NCI-H2029 treated with DMSO at 0.1 percent for 48 hours (cell line): ENCODE measurements at regions not wholly inside any gene's neighbourhood (a gene's known extent, or its start where the extent isn't known, plus 50 kb on each side); places are given as distances from the start of the nearest gene placed in this dataset.
A peak's percentile ranks its signal among the peaks of the same experiment; 100 is the strongest.

ENCODE experiments used
- DNase-seq: peaks from one replicate; lab custom pipeline; 2025; lab: John Stamatoyannopoulos, UW

DNA sequence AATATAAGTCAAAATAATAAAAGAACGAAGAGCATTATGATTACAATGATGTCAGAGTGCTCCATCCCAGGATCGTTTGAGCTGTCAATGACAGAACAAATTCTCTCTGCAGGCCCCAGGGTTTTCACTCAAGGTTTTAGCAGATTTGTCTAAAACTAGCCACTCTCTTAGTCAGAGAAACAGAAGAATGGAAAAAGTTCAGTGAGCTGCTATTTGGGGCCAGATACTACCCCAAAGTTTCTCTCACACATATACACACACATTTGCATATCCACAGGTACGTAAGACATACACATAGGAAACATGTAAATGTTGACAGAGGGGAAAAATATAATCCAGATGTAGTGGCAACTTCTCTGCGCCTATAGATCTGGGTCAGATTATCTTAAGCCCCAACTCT is 76.3 kb upstream of the SEMA6A start:
- DNase-seq, result no peak

DNA sequence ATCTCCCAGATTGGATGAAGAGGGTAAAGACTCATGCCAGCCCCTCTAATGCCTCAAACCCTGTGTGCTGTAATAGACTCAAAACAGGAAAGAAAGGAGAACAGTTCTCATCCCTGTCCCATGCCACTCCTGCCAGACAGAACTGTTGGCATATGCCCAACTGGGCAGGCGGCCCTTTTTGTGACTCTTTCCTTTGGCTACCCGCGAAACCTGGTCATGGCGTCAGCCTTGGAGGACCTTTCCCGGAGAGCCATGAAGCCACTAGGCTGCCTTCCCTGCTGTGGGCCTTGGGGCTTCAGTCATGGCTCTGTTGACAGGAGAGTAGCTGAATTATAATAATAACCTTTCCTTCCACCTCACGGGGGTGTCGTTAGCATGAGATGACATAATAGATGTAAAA is 75.9 kb upstream of the SEMA6A start:
- DNase-seq, result no peak

GRCh38 chr5:116646611-116647289 is 72.1 kb upstream of the SEMA6A start:
- DNase-seq, result no peak

GRCh38 chr5:116645627-116646026 is 71.0 kb upstream of the SEMA6A start:
- no peak for DNase-seq

GRCh38 chr5:116640236-116640635 is 65.6 kb upstream of the SEMA6A start:
- DNase-seq, result no peak

DNA sequence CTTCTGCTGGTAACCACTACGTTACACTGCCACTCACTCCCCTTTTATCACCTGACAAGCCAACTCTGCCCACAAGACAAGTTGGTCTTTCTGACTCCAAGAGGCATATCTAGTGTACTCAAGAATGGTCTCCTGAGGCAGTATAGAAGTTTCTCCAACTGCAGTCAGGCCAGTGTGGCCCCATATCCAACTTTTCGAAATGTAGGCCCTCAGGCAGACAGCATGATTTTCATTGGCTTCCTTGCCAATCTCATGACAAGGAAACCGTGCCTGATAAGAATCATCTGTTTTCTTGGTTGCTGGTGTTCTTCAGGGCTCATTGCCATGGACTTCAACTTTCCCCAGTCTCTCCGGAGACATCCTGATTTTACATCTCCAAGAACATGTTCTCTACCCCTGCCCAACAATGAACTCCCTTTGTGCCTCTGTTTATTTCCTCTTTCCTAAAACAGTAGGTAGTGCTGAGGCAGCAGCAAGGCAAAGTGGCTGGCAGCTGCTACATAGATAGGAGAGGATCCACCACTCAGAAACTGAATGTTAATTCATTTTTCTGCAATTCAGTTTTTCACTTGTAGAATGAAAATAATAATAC is 62.6 kb upstream of the SEMA6A start:
- no peak for DNase-seq

DNA sequence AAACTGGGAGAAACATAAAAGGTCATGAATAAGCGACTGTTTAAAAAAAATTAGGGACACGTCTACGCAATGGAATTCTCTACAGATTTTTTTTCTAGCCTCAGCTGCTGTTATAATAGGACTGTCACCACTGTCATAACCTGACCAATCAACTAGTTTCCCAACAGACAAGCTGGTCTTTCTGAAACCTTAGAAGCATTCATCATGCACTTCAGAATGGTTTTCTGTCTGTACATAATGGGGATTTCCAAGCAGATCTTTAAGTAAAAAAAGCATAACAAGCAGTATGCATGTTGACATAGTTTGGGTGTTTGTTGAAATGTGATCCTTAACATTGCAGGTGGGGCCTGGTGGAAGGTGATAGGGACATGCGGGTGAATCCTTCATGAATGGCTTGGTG is 58.3 kb upstream of the SEMA6A start:
- DNase-seq, result peak; percentile 10

- no peak for DNase-seq
Observed at GRCh38 chr5:116631147-116631546, 56.5 kb upstream of the SEMA6A start.

DNA sequence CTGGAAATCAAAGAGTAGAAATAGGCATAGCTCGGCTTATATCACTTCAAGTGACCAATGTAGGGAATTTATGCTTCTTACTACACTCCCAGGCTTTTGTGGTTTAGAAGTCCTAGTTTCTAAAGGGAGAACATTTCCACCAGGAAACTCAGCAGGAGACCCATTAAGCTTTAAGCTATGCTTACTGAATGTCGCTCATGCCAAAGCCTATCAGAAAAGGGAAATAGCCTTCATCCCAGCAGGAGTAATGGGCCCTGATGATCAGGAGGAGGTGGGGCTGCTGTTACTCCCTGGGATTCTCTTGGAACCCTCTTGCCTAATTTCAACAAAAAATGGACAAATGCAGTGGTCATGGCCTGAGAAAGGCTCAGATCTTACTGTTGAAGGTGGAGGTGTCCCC is 54.5 kb upstream of the SEMA6A start:
- DNase-seq, result no peak

GRCh38 chr5:116626945-116627679 is 52.5 kb upstream of the SEMA6A start:
- no peak for DNase-seq

DNA sequence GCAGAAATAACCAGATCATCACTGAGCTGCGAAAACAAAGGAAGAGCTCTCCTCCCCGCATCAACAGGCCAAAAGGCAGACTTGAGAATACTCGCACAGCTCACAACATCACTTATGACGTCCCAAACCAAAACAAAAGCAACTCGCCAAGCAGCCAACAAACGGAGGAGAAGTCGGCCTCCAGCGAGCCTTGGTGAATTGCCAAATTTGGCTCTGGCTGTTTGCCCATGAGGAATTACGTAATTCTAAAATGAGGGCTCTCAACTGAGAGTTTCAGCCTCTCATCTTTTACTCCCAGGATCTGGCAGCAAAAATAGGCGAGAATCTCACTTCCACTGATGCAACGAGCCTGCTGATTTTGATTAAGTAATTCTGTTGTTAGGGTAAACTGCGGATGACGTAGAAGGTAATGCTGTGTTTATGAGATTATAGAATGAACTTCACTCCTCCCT is 51.7 kb upstream of the SEMA6A start:
- DNase-seq, result peak; percentile 68
